ENCODE measurements at regions not wholly inside any gene's neighbourhood (a gene's known extent, or its start where the extent isn't known, plus 50 kb on each side); places are given as distances from the start of the nearest gene placed in this dataset.

GRCh38 chr9:13397661-13398060 lies 118.2 kb upstream of the MPDZ start:
- H3K4me1 ChIP-seq (ENCODE audit: control insufficient read depth in 1 of 2, insufficient read depth in 2 of 2, low read length in 2 of 2) = no peaks in the 10 kb centered on the region
- no peaks in the 10 kb centered on the region for H3K27me3 ChIP-seq (ENCODE audit: insufficient read depth, low read length)
- no peak overlapping the region for H4K8ac ChIP-seq (ENCODE audit: low read depth, low read length)
- no peak overlapping the region for H3K14ac ChIP-seq (ENCODE audit: low read length)
- H2BK5ac ChIP-seq (ENCODE audit: low read depth, low read length, poor library complexity) = no peak overlapping the region
- no peak for DNase-seq
- H3K18ac ChIP-seq (ENCODE audit: low read length) = no peak overlapping the region
- no peaks in the 10 kb centered on the region for H3K79me2 ChIP-seq (ENCODE audit: control insufficient read depth, insufficient read depth, low read length, poor library complexity)
- H3K4ac ChIP-seq (ENCODE audit: low read depth, low read length) = no peak overlapping the region
- no peak overlapping the region for H3K27ac ChIP-seq (ENCODE audit: low read depth, low read length)
- H4K12ac ChIP-seq (ENCODE audit: low read depth, low read length) = no peak overlapping the region
- no peaks in the 10 kb centered on the region for H3K9me3 ChIP-seq (ENCODE audit: insufficient read depth, low read depth, low read length)
- no peak overlapping the region for H2AFZ ChIP-seq (ENCODE audit: insufficient read depth, low read length, poor library complexity)
- no peaks in the 10 kb centered on the region for H3K36me3 ChIP-seq (ENCODE audit: control insufficient read depth in 1 of 2, insufficient read depth in 2 of 2, low read length in 2 of 2)
- no peak overlapping the region for H2BK120ac ChIP-seq (ENCODE audit: insufficient read depth, low read length, poor library complexity)
- H3K4me2 ChIP-seq (ENCODE audit: low read length) = no peak overlapping the region
- no peak overlapping the region for H3K23ac ChIP-seq (ENCODE audit: low read length)
- no peak overlapping the region for H3K4me3 ChIP-seq (ENCODE audit: low read depth, low read length)
- H2BK12ac ChIP-seq (ENCODE audit: low read length) = no peak overlapping the region
- no peak overlapping the region for H4K91ac ChIP-seq (ENCODE audit: low read depth, low read length)
- H2AK5ac ChIP-seq (ENCODE audit: low read length) = no peak overlapping the region
- H3K9ac ChIP-seq (ENCODE audit: low read length) = no peak overlapping the region
- H3K79me1 ChIP-seq (ENCODE audit: low read length) = no peaks in the 10 kb centered on the region

- no peak overlapping the region for H3K23ac ChIP-seq (ENCODE audit: low read length)
- no peak overlapping the region for H2AK5ac ChIP-seq (ENCODE audit: low read length)
- H3K36me3 ChIP-seq (ENCODE audit: control insufficient read depth in 1 of 2, insufficient read depth in 2 of 2, low read length in 2 of 2) = no peaks in the 10 kb centered on the region
- no peak overlapping the region for H3K27ac ChIP-seq (ENCODE audit: low read depth, low read length)
- no peak overlapping the region for H3K4me2 ChIP-seq (ENCODE audit: low read length)
- H3K14ac ChIP-seq (ENCODE audit: low read length) = no peak overlapping the region
- WGBS (ENCODE audit: extremely low coverage, insufficient coverage, insufficient read length) = no CpG with 5 or more reads among the region's 4 CpGs
- H3K79me2 ChIP-seq (ENCODE audit: control insufficient read depth, insufficient read depth, low read length, poor library complexity) = no peaks in the 10 kb centered on the region
- H4K12ac ChIP-seq (ENCODE audit: low read depth, low read length) = no peak overlapping the region
- H3K9ac ChIP-seq (ENCODE audit: low read length) = no peak overlapping the region
- H2AFZ ChIP-seq (ENCODE audit: insufficient read depth, low read length, poor library complexity) = no peak overlapping the region
- no peak overlapping the region for H4K8ac ChIP-seq (ENCODE audit: low read depth, low read length)
- no peak overlapping the region for H3K18ac ChIP-seq (ENCODE audit: low read length)
- H3K79me1 ChIP-seq (ENCODE audit: low read length) = no peaks in the 10 kb centered on the region
- no peaks in the 10 kb centered on the region for H3K4me1 ChIP-seq (ENCODE audit: control insufficient read depth in 1 of 2, insufficient read depth in 2 of 2, low read length in 2 of 2)
- no peaks in the 10 kb centered on the region for H3K9me3 ChIP-seq (ENCODE audit: insufficient read depth, low read depth, low read length)
- no peak overlapping the region for H2BK120ac ChIP-seq (ENCODE audit: insufficient read depth, low read length, poor library complexity)
- DNase-seq = no peak
- no peak overlapping the region for H4K91ac ChIP-seq (ENCODE audit: low read depth, low read length)
- no peak overlapping the region for H2BK12ac ChIP-seq (ENCODE audit: low read length)
- no peaks in the 10 kb centered on the region for H3K27me3 ChIP-seq (ENCODE audit: insufficient read depth, low read length)
- H3K4ac ChIP-seq (ENCODE audit: low read depth, low read length) = no peak overlapping the region
- no peak overlapping the region for H2BK5ac ChIP-seq (ENCODE audit: low read depth, low read length, poor library complexity)
- no peak overlapping the region for H3K4me3 ChIP-seq (ENCODE audit: low read depth, low read length)
Measured at GRCh38 chr9:13397220-13397619, 117.7 kb upstream of the MPDZ start.

- no peak overlapping the region for H3K4ac ChIP-seq (ENCODE audit: low read depth, low read length)
- H2BK5ac ChIP-seq (ENCODE audit: low read depth, low read length, poor library complexity) = no peak overlapping the region
- no peak overlapping the region for H3K9ac ChIP-seq (ENCODE audit: low read length)
- no peak overlapping the region for H3K27ac ChIP-seq (ENCODE audit: low read depth, low read length)
- H2AK5ac ChIP-seq (ENCODE audit: low read length) = no peak overlapping the region
- H3K27me3 ChIP-seq (ENCODE audit: insufficient read depth, low read length) = no peaks in the 10 kb centered on the region
- no peaks in the 10 kb centered on the region for H3K9me3 ChIP-seq (ENCODE audit: insufficient read depth, low read depth, low read length)
- H3K79me1 ChIP-seq (ENCODE audit: low read length) = no peaks in the 10 kb centered on the region
- no peak overlapping the region for H3K14ac ChIP-seq (ENCODE audit: low read length)
- no peak overlapping the region for H3K4me3 ChIP-seq (ENCODE audit: low read depth, low read length)
- no peak overlapping the region for H2AFZ ChIP-seq (ENCODE audit: insufficient read depth, low read length, poor library complexity)
- H4K91ac ChIP-seq (ENCODE audit: low read depth, low read length) = no peak overlapping the region
- H2BK120ac ChIP-seq (ENCODE audit: insufficient read depth, low read length, poor library complexity) = no peak overlapping the region
- no peak overlapping the region for H4K12ac ChIP-seq (ENCODE audit: low read depth, low read length)
- no peaks in the 10 kb centered on the region for H3K36me3 ChIP-seq (ENCODE audit: control insufficient read depth in 1 of 2, insufficient read depth in 2 of 2, low read length in 2 of 2)
- no peaks in the 10 kb centered on the region for H3K79me2 ChIP-seq (ENCODE audit: control insufficient read depth, insufficient read depth, low read length, poor library complexity)
- WGBS (ENCODE audit: extremely low coverage, insufficient coverage, insufficient read length) = no CpG with 5 or more reads among the region's 4 CpGs
- H3K23ac ChIP-seq (ENCODE audit: low read length) = no peak overlapping the region
- H3K4me2 ChIP-seq (ENCODE audit: low read length) = no peak overlapping the region
- no peak overlapping the region for H2BK12ac ChIP-seq (ENCODE audit: low read length)
- no peaks in the 10 kb centered on the region for H3K4me1 ChIP-seq (ENCODE audit: control insufficient read depth in 1 of 2, insufficient read depth in 2 of 2, low read length in 2 of 2)
- H3K18ac ChIP-seq (ENCODE audit: low read length) = no peak overlapping the region
- H4K8ac ChIP-seq (ENCODE audit: low read depth, low read length) = no peak overlapping the region
- no peak for DNase-seq
Measured at GRCh38 chr9:13396418-13396817, 116.9 kb upstream of the MPDZ start.

DNA sequence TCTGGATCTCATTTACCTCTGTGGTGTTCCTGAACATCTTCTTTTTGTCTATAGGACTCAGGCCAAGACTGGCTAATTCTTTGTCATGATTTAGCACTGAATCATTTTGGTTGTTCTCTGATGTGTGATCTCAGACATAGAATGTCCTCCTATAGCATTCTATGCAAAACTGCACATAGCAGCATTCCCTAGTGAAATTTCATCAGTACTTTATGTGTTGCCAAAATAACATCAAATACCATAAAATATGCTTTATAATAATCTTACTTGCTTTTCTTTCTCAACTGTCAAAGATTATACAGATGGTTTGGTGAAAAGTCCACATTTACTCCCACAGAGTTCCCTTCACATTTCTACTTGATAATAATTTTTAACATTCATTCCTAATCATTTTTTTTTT lies 115.7 kb upstream of the MPDZ start:
- no peak overlapping the region for H3K18ac ChIP-seq (ENCODE audit: low read length)
- no peak overlapping the region for H3K4me3 ChIP-seq (ENCODE audit: low read depth, low read length)

DNA sequence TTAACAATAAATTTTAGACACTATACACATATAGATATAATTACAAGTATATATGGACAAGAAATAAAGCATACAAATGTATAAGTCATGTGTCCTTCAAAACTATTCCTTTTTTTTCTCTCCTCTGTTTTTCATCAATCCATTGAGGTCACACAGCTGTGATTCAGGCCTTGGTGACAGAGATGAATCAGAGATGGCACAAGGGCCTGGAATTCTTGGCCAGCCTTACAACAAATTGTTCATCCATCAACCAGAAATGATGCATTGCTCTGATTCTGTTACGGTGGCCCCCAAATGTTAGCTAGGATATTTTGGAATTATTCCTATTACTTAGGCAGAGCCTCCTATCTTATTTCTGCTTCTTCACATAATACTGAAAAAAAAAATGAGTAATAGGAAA lies 108.7 kb upstream of the MPDZ start:
- Histone ChIP-seq H3K9me3 (ENCODE audit: insufficient read depth, low read depth, low read length) (peaks cover 3% of the 10 kb centered on the region), H3K23ac (ENCODE audit: low read length) (no peak overlapping the region), H3K4me1 (ENCODE audit: control insufficient read depth in 1 of 2, insufficient read depth in 2 of 2, low read length in 2 of 2) (no peaks in the 10 kb centered on the region), H3K4ac (ENCODE audit: low read depth, low read length) (no peak overlapping the region), H3K79me1 (ENCODE audit: low read length) (no peaks in the 10 kb centered on the region), H2AK5ac (ENCODE audit: low read length) (no peak overlapping the region), H3K18ac (ENCODE audit: low read length) (no peak overlapping the region), H3K4me3 (ENCODE audit: low read depth, low read length) (no peak overlapping the region), H2AFZ (ENCODE audit: insufficient read depth, low read length, poor library complexity) (no peak overlapping the region), H4K8ac (ENCODE audit: low read depth, low read length) (no peak overlapping the region), H3K79me2 (ENCODE audit: control insufficient read depth, insufficient read depth, low read length, poor library complexity) (no peaks in the 10 kb centered on the region), H3K4me2 (ENCODE audit: low read length) (no peak overlapping the region), H3K9ac (ENCODE audit: low read length) (no peak overlapping the region), H3K27me3 (ENCODE audit: insufficient read depth, low read length) (no peaks in the 10 kb centered on the region), H4K12ac (ENCODE audit: low read depth, low read length) (no peak overlapping the region), H3K14ac (ENCODE audit: low read length) (no peak overlapping the region), H3K27ac (ENCODE audit: low read depth, low read length) (no peak overlapping the region), H2BK5ac (ENCODE audit: low read depth, low read length, poor library complexity) (peak overlapping the region; percentile 63), H3K36me3 (ENCODE audit: control insufficient read depth in 1 of 2, insufficient read depth in 2 of 2, low read length in 2 of 2) (no peaks in the 10 kb centered on the region), H2BK120ac (ENCODE audit: insufficient read depth, low read length, poor library complexity) (no peak overlapping the region), H4K91ac (ENCODE audit: low read depth, low read length) (no peak overlapping the region), H2BK12ac (ENCODE audit: low read length) (no peak overlapping the region)
- WGBS (ENCODE audit: extremely low coverage, insufficient coverage, insufficient read length) = no CpG with 5 or more reads among the region's 1 CpG
- no peak for DNase-seq

More for the DNA sequence above, 115.7 kb upstream of the MPDZ start:
- H2BK12ac ChIP-seq (ENCODE audit: low read length) = no peak overlapping the region
- no peak for DNase-seq
- no peak overlapping the region for H2BK120ac ChIP-seq (ENCODE audit: insufficient read depth, low read length, poor library complexity)
- no peak overlapping the region for H2AFZ ChIP-seq (ENCODE audit: insufficient read depth, low read length, poor library complexity)
- no peak overlapping the region for H3K14ac ChIP-seq (ENCODE audit: low read length)
- H3K9me3 ChIP-seq (ENCODE audit: insufficient read depth, low read depth, low read length) = no peaks in the 10 kb centered on the region
- no peaks in the 10 kb centered on the region for H3K27me3 ChIP-seq (ENCODE audit: insufficient read depth, low read length)
- H3K4ac ChIP-seq (ENCODE audit: low read depth, low read length) = no peak overlapping the region
- H4K12ac ChIP-seq (ENCODE audit: low read depth, low read length) = no peak overlapping the region
- H3K9ac ChIP-seq (ENCODE audit: low read length) = no peak overlapping the region
- H3K36me3 ChIP-seq (ENCODE audit: control insufficient read depth in 1 of 2, insufficient read depth in 2 of 2, low read length in 2 of 2) = no peaks in the 10 kb centered on the region
- H2BK5ac ChIP-seq (ENCODE audit: low read depth, low read length, poor library complexity) = no peak overlapping the region
- H4K91ac ChIP-seq (ENCODE audit: low read depth, low read length) = no peak overlapping the region
- no peaks in the 10 kb centered on the region for H3K79me1 ChIP-seq (ENCODE audit: low read length)
- H3K79me2 ChIP-seq (ENCODE audit: control insufficient read depth, insufficient read depth, low read length, poor library complexity) = no peaks in the 10 kb centered on the region
- H3K23ac ChIP-seq (ENCODE audit: low read length) = no peak overlapping the region
- no peaks in the 10 kb centered on the region for H3K4me1 ChIP-seq (ENCODE audit: control insufficient read depth in 1 of 2, insufficient read depth in 2 of 2, low read length in 2 of 2)
- H2AK5ac ChIP-seq (ENCODE audit: low read length) = no peak overlapping the region
- no peak overlapping the region for H3K4me2 ChIP-seq (ENCODE audit: low read length)
- no peak overlapping the region for H3K27ac ChIP-seq (ENCODE audit: low read depth, low read length)
- H4K8ac ChIP-seq (ENCODE audit: low read depth, low read length) = no peak overlapping the region
